GM19324 (cell line): ENCODE measurements at regions not wholly inside any gene's neighbourhood (a gene's known extent, or its start where the extent isn't known, plus 50 kb on each side); places are given as distances from the start of the nearest gene placed in this dataset.

Experiments
- ATAC-seq: cut with Tn5 transposase; IDR thresholded peaks from one replicate; pipeline ENCODE4 v1.9.1; 2021; ENCODE audit warnings: mild to moderate bottlenecking, moderate library complexity; ENCODE audit not compliant: unreplicated experiment, low FRiP score

- no peak for ATAC-seq
Measured at GRCh38 chr1:204818998-204819397, 51.7 kb upstream of the NFASC start.

- no peak for ATAC-seq
Measured at GRCh38 chr1:204819495-204819894, 51.2 kb upstream of the NFASC start.
